ENCODE measurements at regions not wholly inside any gene's neighbourhood (a gene's known extent, or its start where the extent isn't known, plus 50 kb on each side); places are given as distances from the start of the nearest gene placed in this dataset.

DNA sequence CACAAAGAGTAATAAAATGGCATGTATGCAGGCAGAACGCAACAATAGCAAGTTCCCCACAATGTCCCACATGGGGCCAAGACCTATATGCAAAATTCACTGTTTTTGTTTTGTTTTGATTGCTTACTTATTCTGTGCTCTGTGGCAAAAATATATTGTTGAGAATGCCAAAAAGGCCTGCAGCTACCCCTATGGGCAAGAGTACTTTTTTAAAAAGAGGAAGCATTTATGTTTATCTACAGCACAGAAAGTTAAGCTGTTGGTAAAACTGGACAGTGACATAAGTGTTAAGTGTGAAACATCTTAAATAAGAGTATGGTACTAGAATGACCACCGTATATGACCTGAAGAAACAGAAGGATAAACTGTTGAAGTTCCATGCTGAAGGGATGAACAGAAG is 301.9 kb upstream of the ZC3H12C start (continued):
- TF ChIP-seq AGO1 (IDR thresholded peaks at IDR 0.05; ENCODE audit: low read depth, low read length, poor library complexity, severe bottlenecking) = no peak
- TF ChIP-seq ZKSCAN1 (IDR thresholded peaks at IDR 0.05; ENCODE audit: low read length) = no peak
- no peak for TF ChIP-seq SOX5 (CRISPR knock-in tag; IDR thresholded peaks at IDR 0.05; ENCODE audit: borderline replicate concordance)

DNA sequence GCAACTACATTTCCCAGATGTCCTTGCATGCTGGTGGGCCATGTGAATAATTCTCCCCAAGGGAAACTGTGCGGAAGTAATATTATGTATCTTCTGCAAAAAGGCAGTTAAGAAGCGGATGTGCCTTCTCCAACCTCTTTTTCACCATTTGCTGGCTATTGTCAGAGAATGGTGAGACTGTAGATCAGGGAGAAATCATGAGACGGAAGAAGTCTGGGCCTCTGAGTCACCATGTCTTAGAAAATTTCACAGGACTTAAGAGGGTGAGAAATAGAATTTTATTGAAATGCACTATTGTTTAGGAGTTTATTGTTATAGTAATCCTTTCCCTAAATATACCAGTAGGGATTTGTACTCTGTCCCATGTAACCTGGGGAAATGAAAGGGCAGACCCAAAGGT is 298.7 kb upstream of the ZC3H12C start:
- ChIA-PET CTCF (ENCODE audit: low intra/inter-chr PET ratio, low total read pairs) (no interaction called here), POLR2A (no interaction called here)
- Histone ChIP-seq H3K27ac (ENCODE audit: extremely low read length, insufficient read depth, low read length) (no peak overlapping the region), H3K4me2 (ENCODE audit: low read depth, low read length) (no peak overlapping the region), H4K20me1 (ENCODE audit: insufficient read depth, low read length) (no peaks in the 10 kb centered on the region), H2AFZ (ENCODE audit: low read length) (no peak overlapping the region), H3K9ac (ENCODE audit: insufficient read depth, low read depth, low read length) (no peak overlapping the region), H3K4me1 (ENCODE audit: insufficient read depth, low read length) (no peaks in the 10 kb centered on the region), H3K27me3 (ENCODE audit: control insufficient read depth in 1 of 2, insufficient read depth in 2 of 2, low read length in 2 of 2) (no peaks in the 10 kb centered on the region), H3K9me3 (ENCODE audit: low read length) (no peaks in the 10 kb centered on the region), H3K79me2 (ENCODE audit: insufficient read depth, low read length) (no peaks in the 10 kb centered on the region), H3K36me3 (replicated peaks in 1 of 2; ENCODE audit: control insufficient read depth in 1 of 2, insufficient read depth in 2 of 2, low read length in 2 of 2) (no peaks in the 10 kb centered on the region), H3K4me3 (replicated peaks in 1 of 3; ENCODE audit: insufficient read depth in 1 of 3, low read depth in 2 of 3, low read length in 3 of 3) (no peak overlapping the region)
- in situ Hi-C loops (cut with HindIII; ENCODE audit: extremely low pct_ligation_motif_present, low pct_unique_long_range_greater_than_20kb) = no loop called here
- DNase-seq (ENCODE audit: low spot score) (no peak), FAIRE-seq (no peak), ATAC-seq (no peak)
- 24% methylated on average over 3 of the region's 3 CpGs for WGBS (ENCODE audit: low lambda C conversion rate)
- TF ChIP-seq TGIF2 (CRISPR knock-in tag; IDR thresholded peaks at IDR 0.05) (no peak), MIXL1 (CRISPR knock-in tag; IDR thresholded peaks at IDR 0.05) (no peak), ZNF335 (CRISPR knock-in tag; IDR thresholded peaks at IDR 0.05) (no peak), SP1 (IDR thresholded peaks at IDR 0.05) (no peak), SP1 (CRISPR knock-in tag; IDR thresholded peaks at IDR 0.05) (no peak), SRSF1 (optimal IDR thresholded peaks at IDR 0.05; ENCODE audit: low read depth, low read length) (no peak), TOE1 (CRISPR knock-in tag; IDR thresholded peaks at IDR 0.05) (no peak), ISL2 (CRISPR knock-in tag; IDR thresholded peaks at IDR 0.05) (no peak), ZNF563 (CRISPR knock-in tag; IDR thresholded peaks at IDR 0.05) (no peak), NR2F6 (IDR thresholded peaks at IDR 0.05) (no peak), NR2F6 (CRISPR knock-in tag; IDR thresholded peaks at IDR 0.05) (no peak), SMAD3 (CRISPR knock-in tag; IDR thresholded peaks at IDR 0.05) (no peak), THYN1 (CRISPR knock-in tag; IDR thresholded peaks at IDR 0.05; ENCODE audit: borderline replicate concordance, low read depth) (no peak)
- TF ChIP-seq, protein P1, sequence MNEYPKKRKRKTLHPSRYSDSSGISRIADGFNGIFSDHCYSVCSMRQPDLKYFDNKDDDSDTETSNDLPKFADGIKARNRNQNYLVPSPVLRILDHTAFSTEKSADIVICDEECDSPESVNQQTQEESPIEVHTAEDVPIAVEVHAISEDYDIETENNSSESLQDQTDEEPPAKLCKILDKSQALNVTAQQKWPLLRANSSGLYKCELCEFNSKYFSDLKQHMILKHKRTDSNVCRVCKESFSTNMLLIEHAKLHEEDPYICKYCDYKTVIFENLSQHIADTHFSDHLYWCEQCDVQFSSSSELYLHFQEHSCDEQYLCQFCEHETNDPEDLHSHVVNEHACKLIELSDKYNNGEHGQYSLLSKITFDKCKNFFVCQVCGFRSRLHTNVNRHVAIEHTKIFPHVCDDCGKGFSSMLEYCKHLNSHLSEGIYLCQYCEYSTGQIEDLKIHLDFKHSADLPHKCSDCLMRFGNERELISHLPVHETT (CRISPR knock-in tag; conservative IDR thresholded peaks at IDR 0.05) = no peak
- BruUV-seq (replicated peaks) = no TSS peak
- intact Hi-C loops (cut with micrococcal nuclease; ENCODE audit: unreplicated experiment) = no loop called here

Data from HepG2 (cell line).